Hepatocyte (in vitro differentiated cells): ENCODE measurements at regions not wholly inside any gene's neighbourhood (a gene's known extent, or its start where the extent isn't known, plus 50 kb on each side); places are given as distances from the start of the nearest gene placed in this dataset.

Experiments
- CTCF ChIP-seq: fragments of 200-600 bp; sonication (generic); IDR thresholded peaks from 2 replicates; pipeline ENCODE4 v1.5.1; 2016; ENCODE audit warnings: antibody characterized with exemption, mild to moderate bottlenecking; ENCODE audit not compliant: poor library complexity
- EZH2 ChIP-seq: fragments of 200-600 bp; sonication (generic); IDR thresholded peaks from 2 replicates; pipeline ENCODE4 v1.6.1; 2016; ENCODE audit warnings: antibody characterized with exemption, mild to moderate bottlenecking, borderline replicate concordance
- EZH2phosphoT487 ChIP-seq: fragments of 200-600 bp; sonication (generic); IDR thresholded peaks from one replicate; pipeline ENCODE4 v1.6.1; 2018; ENCODE audit warnings: antibody characterized with exemption, mild to moderate bottlenecking, low read depth, moderate library complexity; ENCODE audit not compliant: unreplicated experiment, severe bottlenecking

GRCh38 chr4:81667539-81667938 lies 195.8 kb upstream of the RASGEF1B start:
- TF ChIP-seq CTCF, result no peak
- no peak for TF ChIP-seq EZH2
- TF ChIP-seq EZH2phosphoT487, result no peak
